HG02981 (cell line): ENCODE measurements at regions not wholly inside any gene's neighbourhood (a gene's known extent, or its start where the extent isn't known, plus 50 kb on each side); places are given as distances from the start of the nearest gene placed in this dataset.
A peak's percentile ranks its signal among the peaks of the same experiment; 100 is the strongest.
"Not testable (repeated sequence)": the region's sequence is repeated elsewhere in the genome, so short reads cannot be mapped to it uniquely, and the experiment has no call there.

Experiments used
- ATAC-seq: cut with Tn5 transposase; IDR thresholded peaks from one replicate; pipeline ENCODE4 v1.9.1; 2021; ENCODE audit warnings: mild to moderate bottlenecking, moderate library complexity; ENCODE audit not compliant: unreplicated experiment

- ATAC-seq, result no peak
Observed at GRCh38 chr4:60718874-60719273, 481.3 kb upstream of the ADGRL3 start.

GRCh38 chr4:60721685-60722084, 478.4 kb upstream of the ADGRL3 start:
- no peak for ATAC-seq

- ATAC-seq, result no peak
Observed at GRCh38 chr4:60723796-60724195, 476.3 kb upstream of the ADGRL3 start.

- ATAC-seq, result no peak
Observed at GRCh38 chr4:60724623-60725022, 475.5 kb upstream of the ADGRL3 start.

- ATAC-seq, result no peak
Observed at GRCh38 chr4:60726779-60727178, 473.3 kb upstream of the ADGRL3 start.

- ATAC-seq, result no peak
Observed at GRCh38 chr4:60729194-60729593, 470.9 kb upstream of the ADGRL3 start.

GRCh38 chr4:60729764-60730163, 470.4 kb upstream of the ADGRL3 start:
- not testable (repeated sequence) for ATAC-seq

GRCh38 chr4:60737858-60738257, 462.3 kb upstream of the ADGRL3 start:
- no peak for ATAC-seq

- no peak for ATAC-seq
Observed at GRCh38 chr4:60743654-60744053, 456.5 kb upstream of the ADGRL3 start.

GRCh38 chr4:60744767-60745166, 455.4 kb upstream of the ADGRL3 start:
- ATAC-seq, result no peak

GRCh38 chr4:60745800-60746571, 454.1 kb upstream of the ADGRL3 start:
- ATAC-seq, result no peak

GRCh38 chr4:60750962-60751361, 449.2 kb upstream of the ADGRL3 start:
- ATAC-seq, result no peak

GRCh38 chr4:60757986-60758680, 442.0 kb upstream of the ADGRL3 start:
- ATAC-seq, result no peak

- no peak for ATAC-seq
Observed at GRCh38 chr4:60759518-60760245, 440.4 kb upstream of the ADGRL3 start.

- no peak for ATAC-seq
Observed at GRCh38 chr4:60780874-60781273, 419.3 kb upstream of the ADGRL3 start.

- ATAC-seq, result no peak
Observed at GRCh38 chr4:60790608-60791007, 409.5 kb upstream of the ADGRL3 start.

GRCh38 chr4:60794372-60794771, 405.8 kb upstream of the ADGRL3 start:
- no peak for ATAC-seq

GRCh38 chr4:60799214-60799613, 400.9 kb upstream of the ADGRL3 start:
- ATAC-seq, result no peak

- no peak for ATAC-seq
Observed at GRCh38 chr4:60800701-60801100, 399.4 kb upstream of the ADGRL3 start.

- peak; percentile 63 for ATAC-seq
Observed at GRCh38 chr4:60805500-60806313, 394.4 kb upstream of the ADGRL3 start.
